ENCODE measurements at regions not wholly inside any gene's neighbourhood (a gene's known extent, or its start where the extent isn't known, plus 50 kb on each side); places are given as distances from the start of the nearest gene placed in this dataset.
"Not testable (repeated sequence)": the region's sequence is repeated elsewhere in the genome, so short reads cannot be mapped to it uniquely, and the experiment has no call there.

GRCh38 chr3:187795207-187795960 is 50.1 kb upstream of the BCL6 start:
- no peak for DNase-seq

- no peak for DNase-seq
Observed at GRCh38 chr3:187798126-187798525, 52.9 kb upstream of the BCL6 start.

- DNase-seq: no peak
Observed at GRCh38 chr3:187798531-187799530, 53.6 kb upstream of the BCL6 start.

GRCh38 chr3:187799942-187800641 is 54.8 kb upstream of the BCL6 start:
- no peak for DNase-seq

- no peak for DNase-seq
Observed at GRCh38 chr3:187801152-187801551, 55.9 kb upstream of the BCL6 start.

GRCh38 chr3:187802203-187802927 is 57.1 kb upstream of the BCL6 start:
- DNase-seq: no peak

GRCh38 chr3:187802928-187803259 is 57.6 kb upstream of the BCL6 start:
- no peak for DNase-seq

- no peak for DNase-seq
Observed at GRCh38 chr3:187804120-187804744, 59.0 kb upstream of the BCL6 start.

GRCh38 chr3:187804745-187805121 is 59.5 kb upstream of the BCL6 start:
- DNase-seq: no peak

DNA sequence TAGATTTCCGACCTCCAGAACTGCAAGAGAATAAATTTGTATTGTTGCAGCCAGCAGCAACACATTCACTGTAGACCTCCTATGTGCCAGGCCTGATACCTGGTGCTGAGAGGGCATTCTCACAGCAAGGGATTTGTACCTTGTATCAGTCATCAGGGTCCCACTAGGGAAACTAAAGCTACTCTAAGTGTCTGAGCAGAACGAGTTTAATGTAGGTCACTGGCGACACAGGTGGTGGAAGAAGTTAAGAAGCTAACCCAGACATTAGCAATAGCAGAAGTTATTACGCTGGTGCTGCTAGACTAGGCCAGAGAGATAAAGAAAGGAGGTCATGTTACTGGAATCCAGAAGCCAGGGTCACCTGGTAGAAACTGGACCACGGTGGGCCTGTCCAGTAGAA is 60.5 kb upstream of the BCL6 start:
- DNase-seq: no peak

- DNase-seq: no peak
Observed at GRCh38 chr3:187807086-187807862, 62.0 kb upstream of the BCL6 start.

- no peak for DNase-seq
Observed at GRCh38 chr3:187808527-187808895, 63.2 kb upstream of the BCL6 start.

- no peak for DNase-seq
Observed at GRCh38 chr3:187809612-187809991, 64.3 kb upstream of the BCL6 start.

DNA sequence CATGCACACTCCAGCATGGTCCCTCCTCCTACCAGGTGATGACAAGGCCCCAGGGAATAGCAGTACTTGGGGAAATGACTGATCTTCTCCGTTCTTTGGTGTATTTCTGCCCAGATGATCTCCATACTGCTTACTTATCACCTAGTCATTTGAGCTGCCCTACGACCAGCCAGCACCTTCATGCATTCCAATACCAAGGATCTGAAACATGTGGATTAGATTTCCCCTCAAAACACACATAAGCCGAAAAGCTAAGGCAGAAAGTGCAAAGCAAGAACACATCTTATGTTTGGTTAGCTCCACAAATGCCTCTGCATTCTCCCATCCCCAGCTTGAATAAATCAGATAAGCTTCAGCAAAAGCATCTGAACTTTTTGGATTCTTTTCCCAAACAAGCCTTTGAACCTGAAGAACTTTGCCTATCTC is 64.8 kb upstream of the BCL6 start:
- no peak for DNase-seq

- DNase-seq: no peak
Observed at GRCh38 chr3:187811585-187812250, 66.5 kb upstream of the BCL6 start.

- no peak for DNase-seq
Observed at GRCh38 chr3:187812496-187812895, 67.2 kb upstream of the BCL6 start.

DNA sequence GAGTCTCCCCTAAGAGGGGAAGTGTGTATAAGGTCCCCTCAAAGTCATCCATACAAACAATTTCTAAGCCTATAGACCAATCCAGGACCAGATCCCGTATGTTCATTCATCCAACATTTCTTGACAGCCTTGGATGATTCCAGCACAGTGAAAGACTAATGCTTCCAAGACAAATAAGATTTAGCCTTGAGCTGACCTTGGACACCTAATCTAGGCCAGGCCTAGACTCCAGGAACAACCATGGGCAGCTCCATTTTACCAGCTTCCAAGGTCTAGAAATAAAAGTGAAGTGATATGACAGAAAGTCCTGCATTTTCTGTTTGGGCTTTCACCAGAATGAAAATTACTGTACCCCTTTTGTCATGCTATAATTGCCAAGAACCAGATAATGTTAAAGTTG is 67.9 kb upstream of the BCL6 start:
- DNase-seq: no peak

- DNase-seq: not testable (repeated sequence)
Observed at GRCh38 chr3:187817766-187818165, 72.5 kb upstream of the BCL6 start.

GRCh38 chr3:187821616-187822317 is 76.5 kb upstream of the BCL6 start:
- no peak for DNase-seq

DNA sequence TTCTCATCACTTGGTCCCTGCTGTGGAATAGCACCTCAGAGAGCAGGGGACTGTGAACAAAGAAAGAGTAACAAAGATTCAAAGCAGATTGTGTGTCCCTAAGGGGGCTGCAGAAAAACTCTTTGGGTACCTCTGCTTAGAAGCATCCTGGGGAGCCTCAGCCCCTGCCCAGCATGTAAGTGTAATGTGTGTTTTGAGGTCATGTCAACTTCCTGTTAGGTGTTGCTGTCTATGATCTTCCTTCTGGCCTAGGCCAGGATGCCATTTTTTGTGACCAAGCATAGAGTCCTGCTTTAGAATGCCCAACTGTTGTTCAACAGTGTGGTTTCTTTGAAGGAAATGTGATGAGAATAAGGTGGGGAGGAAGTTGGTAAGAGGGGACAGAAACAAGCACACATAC is 77.1 kb upstream of the BCL6 start:
- DNase-seq: no peak
